ENCODE measurements at regions not wholly inside any gene's neighbourhood (a gene's known extent, or its start where the extent isn't known, plus 50 kb on each side); places are given as distances from the start of the nearest gene placed in this dataset.

- TF ChIP-seq EZH2 (IDR thresholded peaks at IDR 0.05; ENCODE audit: insufficient read depth, low read length) = no peak
- TF ChIP-seq, protein P1, sequence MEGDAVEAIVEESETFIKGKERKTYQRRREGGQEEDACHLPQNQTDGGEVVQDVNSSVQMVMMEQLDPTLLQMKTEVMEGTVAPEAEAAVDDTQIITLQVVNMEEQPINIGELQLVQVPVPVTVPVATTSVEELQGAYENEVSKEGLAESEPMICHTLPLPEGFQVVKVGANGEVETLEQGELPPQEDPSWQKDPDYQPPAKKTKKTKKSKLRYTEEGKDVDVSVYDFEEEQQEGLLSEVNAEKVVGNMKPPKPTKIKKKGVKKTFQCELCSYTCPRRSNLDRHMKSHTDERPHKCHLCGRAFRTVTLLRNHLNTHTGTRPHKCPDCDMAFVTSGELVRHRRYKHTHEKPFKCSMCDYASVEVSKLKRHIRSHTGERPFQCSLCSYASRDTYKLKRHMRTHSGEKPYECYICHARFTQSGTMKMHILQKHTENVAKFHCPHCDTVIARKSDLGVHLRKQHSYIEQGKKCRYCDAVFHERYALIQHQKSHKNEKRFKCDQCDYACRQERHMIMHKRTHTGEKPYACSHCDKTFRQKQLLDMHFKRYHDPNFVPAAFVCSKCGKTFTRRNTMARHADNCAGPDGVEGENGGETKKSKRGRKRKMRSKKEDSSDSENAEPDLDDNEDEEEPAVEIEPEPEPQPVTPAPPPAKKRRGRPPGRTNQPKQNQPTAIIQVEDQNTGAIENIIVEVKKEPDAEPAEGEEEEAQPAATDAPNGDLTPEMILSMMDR (IDR thresholded peaks at IDR 0.05; ENCODE audit: insufficient read depth, low read depth, low read length) = no peak
These were observed 506.5 kb downstream of the ISL1 start for GRCh38 chr5:51889703-51890102.

Measured in astrocyte (in vitro differentiated cells and primary cell).